SK-N-SH treated with all-trans-retinoic acid at 6 μM for 48 hours (cell line): ENCODE measurements at regions not wholly inside any gene's neighbourhood (a gene's known extent, or its start where the extent isn't known, plus 50 kb on each side); places are given as distances from the start of the nearest gene placed in this dataset.

Source experiments
- ARNTL ChIP-seq: fragments of 450-650 bp; formaldehyde crosslinking; IDR thresholded peaks from 2 replicates; pipeline ENCODE4 v1.5.0; 2020; ENCODE audit warnings: low read depth, mild to moderate bottlenecking, moderate library complexity, borderline replicate concordance
- CREB5 ChIP-seq: fragments of 250-450 bp; sonication (Bioruptor Pico); IDR thresholded peaks from 2 replicates; pipeline ENCODE4 v1.5.1; 2020; ENCODE audit warnings: low read depth, mild to moderate bottlenecking, moderate library complexity
- CSRNP3 ChIP-seq: fragments of 250-450 bp; sonication (Bioruptor Pico); IDR thresholded peaks from 2 replicates; pipeline ENCODE4 v1.5.1; 2021; ENCODE audit warnings: mild to moderate bottlenecking, moderate library complexity
- ESRRG ChIP-seq: fragments of 250-450 bp; sonication (Bioruptor Pico); IDR thresholded peaks from 2 replicates; pipeline ENCODE4 v1.6.1; 2021; ENCODE audit warnings: mild to moderate bottlenecking
- GLIS3 ChIP-seq: fragments of 250-450 bp; sonication (Bioruptor Pico); IDR thresholded peaks from 2 replicates; pipeline ENCODE4 v1.5.0; 2020; ENCODE audit warnings: mild to moderate bottlenecking, moderate library complexity
- RARB ChIP-seq: fragments of 250-450 bp; sonication (Bioruptor Pico); IDR thresholded peaks from 2 replicates; pipeline ENCODE4 v1.8.0; 2021; ENCODE audit warnings: mild to moderate bottlenecking, moderate library complexity
- TSHZ2 ChIP-seq: fragments of 250-450 bp; sonication (Bioruptor Pico); IDR thresholded peaks from 2 replicates; pipeline ENCODE4 v1.5.0; 2020; ENCODE audit warnings: mild to moderate bottlenecking, moderate library complexity
- ZFP3 ChIP-seq: fragments of 250-450 bp; sonication (Bioruptor Pico); IDR thresholded peaks from 2 replicates; pipeline ENCODE4 v1.5.0; 2020; ENCODE audit warnings: mild to moderate bottlenecking, moderate library complexity
- ZFP30 ChIP-seq: fragments of 450-650 bp; formaldehyde crosslinking; IDR thresholded peaks from 2 replicates; pipeline ENCODE4 v1.5.0; 2022; ENCODE audit warnings: mild to moderate bottlenecking, moderate library complexity
- ZNF565 ChIP-seq: fragments of 450-650 bp; formaldehyde crosslinking; conservative IDR thresholded peaks from 2 replicates; pipeline ENCODE4 v1.5.0; 2020; ENCODE audit warnings: low read depth, mild to moderate bottlenecking, moderate library complexity
- ZNF70 ChIP-seq: fragments of 450-650 bp; formaldehyde crosslinking; IDR thresholded peaks from 2 replicates; pipeline ENCODE4 v1.5.0; 2020; ENCODE audit warnings: mild to moderate bottlenecking, moderate library complexity
- ZNF8 ChIP-seq: fragments of 450-650 bp; formaldehyde crosslinking; IDR thresholded peaks from 2 replicates; pipeline ENCODE4 v1.5.0; 2020; ENCODE audit warnings: mild to moderate bottlenecking, moderate library complexity
- TF ChIP-seq, protein P1 (sequence below): fragments of 250-450 bp; sonication (Bioruptor Pico); IDR thresholded peaks from 2 replicates; pipeline ENCODE4 v1.8.0; 2020; ENCODE audit warnings: mild to moderate bottlenecking, moderate library complexity, borderline replicate concordance

DNA sequence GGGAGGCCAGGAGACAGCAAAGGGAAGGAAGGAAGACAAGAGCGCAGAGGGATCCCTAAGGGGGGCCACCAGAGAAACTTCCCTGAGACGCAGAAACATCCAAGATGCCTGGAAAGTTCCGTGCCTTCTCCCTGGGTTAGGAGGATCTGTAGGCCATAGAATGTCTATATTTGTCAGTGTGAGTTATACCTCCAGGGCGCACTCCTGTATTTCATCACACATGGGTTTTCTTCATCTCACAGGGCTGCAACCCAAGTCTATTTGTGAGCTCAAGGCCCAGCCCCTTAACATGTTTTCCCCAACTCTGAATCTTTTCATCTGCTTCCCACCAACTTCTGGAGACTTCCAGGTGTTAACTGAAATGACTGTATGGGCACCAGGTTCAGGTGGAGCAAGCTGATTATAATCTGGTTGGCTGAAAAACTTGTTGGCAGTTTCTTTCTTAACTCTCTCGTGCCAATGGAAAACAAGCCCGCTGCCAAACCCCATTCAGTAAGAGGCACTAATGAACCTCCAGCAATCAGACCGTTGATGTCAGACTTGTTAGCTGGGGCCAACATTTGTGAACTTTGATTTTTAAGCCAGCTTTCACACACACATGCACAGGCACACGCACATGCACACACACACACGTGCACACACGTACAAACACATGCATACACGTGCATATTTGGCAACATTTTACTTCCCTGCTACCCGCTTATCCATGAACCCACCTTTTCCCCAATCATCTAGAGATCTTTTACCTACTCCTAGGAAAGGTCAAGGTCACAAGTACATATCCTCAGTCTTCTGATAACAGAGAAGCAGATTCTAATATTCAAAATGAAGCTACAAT, 247.5 kb upstream of the GMDS start:
- no peak for TF ChIP-seq ZNF70 (CRISPR knock-in tag)
- TF ChIP-seq, protein P1, sequence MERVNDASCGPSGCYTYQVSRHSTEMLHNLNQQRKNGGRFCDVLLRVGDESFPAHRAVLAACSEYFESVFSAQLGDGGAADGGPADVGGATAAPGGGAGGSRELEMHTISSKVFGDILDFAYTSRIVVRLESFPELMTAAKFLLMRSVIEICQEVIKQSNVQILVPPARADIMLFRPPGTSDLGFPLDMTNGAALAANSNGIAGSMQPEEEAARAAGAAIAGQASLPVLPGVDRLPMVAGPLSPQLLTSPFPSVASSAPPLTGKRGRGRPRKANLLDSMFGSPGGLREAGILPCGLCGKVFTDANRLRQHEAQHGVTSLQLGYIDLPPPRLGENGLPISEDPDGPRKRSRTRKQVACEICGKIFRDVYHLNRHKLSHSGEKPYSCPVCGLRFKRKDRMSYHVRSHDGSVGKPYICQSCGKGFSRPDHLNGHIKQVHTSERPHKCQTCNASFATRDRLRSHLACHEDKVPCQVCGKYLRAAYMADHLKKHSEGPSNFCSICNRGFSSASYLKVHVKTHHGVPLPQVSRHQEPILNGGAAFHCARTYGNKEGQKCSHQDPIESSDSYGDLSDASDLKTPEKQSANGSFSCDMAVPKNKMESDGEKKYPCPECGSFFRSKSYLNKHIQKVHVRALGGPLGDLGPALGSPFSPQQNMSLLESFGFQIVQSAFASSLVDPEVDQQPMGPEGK (CRISPR knock-in tag): no peak
- TF ChIP-seq ESRRG: no peak
- TF ChIP-seq ZNF565 (CRISPR knock-in tag): no peak
- TF ChIP-seq CREB5 (CRISPR knock-in tag): no peak
- TF ChIP-seq ZNF8: no peak
- TF ChIP-seq ZFP3 (CRISPR knock-in tag): no peak
- TF ChIP-seq RARB: no peak
- TF ChIP-seq ARNTL (CRISPR knock-in tag): no peak
- no peak for TF ChIP-seq TSHZ2 (CRISPR knock-in tag)
- TF ChIP-seq CSRNP3 (CRISPR knock-in tag): no peak
- no peak for TF ChIP-seq ZFP30 (CRISPR knock-in tag)
- TF ChIP-seq GLIS3 (CRISPR knock-in tag): no peak
